ENCODE measurements at regions not wholly inside any gene's neighbourhood (a gene's known extent, or its start where the extent isn't known, plus 50 kb on each side); places are given as distances from the start of the nearest gene placed in this dataset.
A peak's percentile ranks its signal among the peaks of the same experiment; 100 is the strongest.

DNA sequence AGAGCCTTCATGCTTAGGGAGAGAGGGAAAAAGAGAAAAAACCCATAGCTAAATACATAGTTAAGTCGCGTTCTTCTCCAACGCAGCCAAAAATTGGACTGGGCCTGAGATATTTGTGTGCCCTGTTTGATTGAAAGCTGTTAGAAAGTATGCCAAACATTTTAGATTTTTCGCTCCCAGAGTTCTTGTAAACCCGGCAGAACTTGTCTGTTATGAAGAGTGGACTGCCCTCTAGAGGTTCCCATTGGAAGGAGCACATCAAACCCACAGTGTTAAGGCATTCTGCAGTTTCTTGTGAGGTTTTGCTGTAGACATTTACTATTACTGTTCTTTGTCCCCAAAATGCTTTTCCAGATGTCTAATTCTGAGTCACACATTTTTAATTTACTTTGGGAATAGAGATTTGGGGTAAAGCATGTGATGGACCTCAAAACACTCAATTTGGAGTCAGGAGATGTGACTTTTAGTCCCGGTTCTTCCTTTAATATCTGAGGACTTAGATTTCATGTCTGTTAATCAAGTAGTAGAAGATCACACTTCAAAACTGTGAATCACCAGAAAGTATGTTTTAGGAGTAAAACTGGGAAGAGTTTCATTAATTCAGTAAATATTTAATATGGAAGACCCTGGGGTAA, 96.6 kb downstream of the PCSK1 start:
- RAD21 ChIA-PET (ENCODE audit: unreplicated experiment), result interaction anchor here (0.6 to 10.9 kb wide), 41 partner anchors 9 to 694 kb away, joined by 3 to 182 read pairs (median 4); partner anchors contain the start of gene ELL2
- 35% methylated on average over 6 of the region's 6 CpGs for WGBS (ENCODE audit: insufficient coverage, insufficient replicate concordance, low lambda C conversion rate, missing lambda C conversion rate)
- TF ChIP-seq, protein P1, sequence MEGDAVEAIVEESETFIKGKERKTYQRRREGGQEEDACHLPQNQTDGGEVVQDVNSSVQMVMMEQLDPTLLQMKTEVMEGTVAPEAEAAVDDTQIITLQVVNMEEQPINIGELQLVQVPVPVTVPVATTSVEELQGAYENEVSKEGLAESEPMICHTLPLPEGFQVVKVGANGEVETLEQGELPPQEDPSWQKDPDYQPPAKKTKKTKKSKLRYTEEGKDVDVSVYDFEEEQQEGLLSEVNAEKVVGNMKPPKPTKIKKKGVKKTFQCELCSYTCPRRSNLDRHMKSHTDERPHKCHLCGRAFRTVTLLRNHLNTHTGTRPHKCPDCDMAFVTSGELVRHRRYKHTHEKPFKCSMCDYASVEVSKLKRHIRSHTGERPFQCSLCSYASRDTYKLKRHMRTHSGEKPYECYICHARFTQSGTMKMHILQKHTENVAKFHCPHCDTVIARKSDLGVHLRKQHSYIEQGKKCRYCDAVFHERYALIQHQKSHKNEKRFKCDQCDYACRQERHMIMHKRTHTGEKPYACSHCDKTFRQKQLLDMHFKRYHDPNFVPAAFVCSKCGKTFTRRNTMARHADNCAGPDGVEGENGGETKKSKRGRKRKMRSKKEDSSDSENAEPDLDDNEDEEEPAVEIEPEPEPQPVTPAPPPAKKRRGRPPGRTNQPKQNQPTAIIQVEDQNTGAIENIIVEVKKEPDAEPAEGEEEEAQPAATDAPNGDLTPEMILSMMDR (IDR thresholded peaks at IDR 0.05 in 2 of 3, conservative IDR thresholded peaks at IDR 0.05 in 1 of 3; ENCODE audit: control insufficient read depth in 2 of 3, extremely low read depth in 1 of 3, insufficient read depth in 1 of 3, low read depth in 3 of 3, low read length in 3 of 3), result peak; percentile 87 to 92 (median 88)
- no peak for TF ChIP-seq BHLHE40 (IDR thresholded peaks at IDR 0.05; ENCODE audit: borderline replicate concordance in 1 of 2, low read depth in 2 of 2, low read length in 1 of 2)
- TF ChIP-seq, protein P2, sequence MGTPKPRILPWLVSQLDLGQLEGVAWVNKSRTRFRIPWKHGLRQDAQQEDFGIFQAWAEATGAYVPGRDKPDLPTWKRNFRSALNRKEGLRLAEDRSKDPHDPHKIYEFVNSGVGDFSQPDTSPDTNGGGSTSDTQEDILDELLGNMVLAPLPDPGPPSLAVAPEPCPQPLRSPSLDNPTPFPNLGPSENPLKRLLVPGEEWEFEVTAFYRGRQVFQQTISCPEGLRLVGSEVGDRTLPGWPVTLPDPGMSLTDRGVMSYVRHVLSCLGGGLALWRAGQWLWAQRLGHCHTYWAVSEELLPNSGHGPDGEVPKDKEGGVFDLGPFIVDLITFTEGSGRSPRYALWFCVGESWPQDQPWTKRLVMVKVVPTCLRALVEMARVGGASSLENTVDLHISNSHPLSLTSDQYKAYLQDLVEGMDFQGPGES (IDR thresholded peaks at IDR 0.05), result no peak
- no peak for TF ChIP-seq MEF2A (IDR thresholded peaks at IDR 0.05; ENCODE audit: insufficient read depth, low read depth, low read length)
- TF ChIP-seq WRNIP1 (IDR thresholded peaks at IDR 0.05; ENCODE audit: borderline replicate concordance, low read depth, low read length), result peak; percentile 47; the same call in 1 of the 2 replicates
- TF ChIP-seq, protein P3, sequence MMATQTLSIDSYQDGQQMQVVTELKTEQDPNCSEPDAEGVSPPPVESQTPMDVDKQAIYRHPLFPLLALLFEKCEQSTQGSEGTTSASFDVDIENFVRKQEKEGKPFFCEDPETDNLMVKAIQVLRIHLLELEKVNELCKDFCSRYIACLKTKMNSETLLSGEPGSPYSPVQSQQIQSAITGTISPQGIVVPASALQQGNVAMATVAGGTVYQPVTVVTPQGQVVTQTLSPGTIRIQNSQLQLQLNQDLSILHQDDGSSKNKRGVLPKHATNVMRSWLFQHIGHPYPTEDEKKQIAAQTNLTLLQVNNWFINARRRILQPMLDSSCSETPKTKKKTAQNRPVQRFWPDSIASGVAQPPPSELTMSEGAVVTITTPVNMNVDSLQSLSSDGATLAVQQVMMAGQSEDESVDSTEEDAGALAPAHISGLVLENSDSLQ (IDR thresholded peaks at IDR 0.05), result peak; percentile 57
- TF ChIP-seq TCF12 (IDR thresholded peaks at IDR 0.05; ENCODE audit: low read depth, low read length), result no peak
- TF ChIP-seq, protein P4, sequence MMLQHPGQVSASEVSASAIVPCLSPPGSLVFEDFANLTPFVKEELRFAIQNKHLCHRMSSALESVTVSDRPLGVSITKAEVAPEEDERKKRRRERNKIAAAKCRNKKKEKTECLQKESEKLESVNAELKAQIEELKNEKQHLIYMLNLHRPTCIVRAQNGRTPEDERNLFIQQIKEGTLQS (IDR thresholded peaks at IDR 0.05; ENCODE audit: borderline replicate concordance, extremely low read depth, low read depth, low read length), result no peak
- TF ChIP-seq, protein P5, sequence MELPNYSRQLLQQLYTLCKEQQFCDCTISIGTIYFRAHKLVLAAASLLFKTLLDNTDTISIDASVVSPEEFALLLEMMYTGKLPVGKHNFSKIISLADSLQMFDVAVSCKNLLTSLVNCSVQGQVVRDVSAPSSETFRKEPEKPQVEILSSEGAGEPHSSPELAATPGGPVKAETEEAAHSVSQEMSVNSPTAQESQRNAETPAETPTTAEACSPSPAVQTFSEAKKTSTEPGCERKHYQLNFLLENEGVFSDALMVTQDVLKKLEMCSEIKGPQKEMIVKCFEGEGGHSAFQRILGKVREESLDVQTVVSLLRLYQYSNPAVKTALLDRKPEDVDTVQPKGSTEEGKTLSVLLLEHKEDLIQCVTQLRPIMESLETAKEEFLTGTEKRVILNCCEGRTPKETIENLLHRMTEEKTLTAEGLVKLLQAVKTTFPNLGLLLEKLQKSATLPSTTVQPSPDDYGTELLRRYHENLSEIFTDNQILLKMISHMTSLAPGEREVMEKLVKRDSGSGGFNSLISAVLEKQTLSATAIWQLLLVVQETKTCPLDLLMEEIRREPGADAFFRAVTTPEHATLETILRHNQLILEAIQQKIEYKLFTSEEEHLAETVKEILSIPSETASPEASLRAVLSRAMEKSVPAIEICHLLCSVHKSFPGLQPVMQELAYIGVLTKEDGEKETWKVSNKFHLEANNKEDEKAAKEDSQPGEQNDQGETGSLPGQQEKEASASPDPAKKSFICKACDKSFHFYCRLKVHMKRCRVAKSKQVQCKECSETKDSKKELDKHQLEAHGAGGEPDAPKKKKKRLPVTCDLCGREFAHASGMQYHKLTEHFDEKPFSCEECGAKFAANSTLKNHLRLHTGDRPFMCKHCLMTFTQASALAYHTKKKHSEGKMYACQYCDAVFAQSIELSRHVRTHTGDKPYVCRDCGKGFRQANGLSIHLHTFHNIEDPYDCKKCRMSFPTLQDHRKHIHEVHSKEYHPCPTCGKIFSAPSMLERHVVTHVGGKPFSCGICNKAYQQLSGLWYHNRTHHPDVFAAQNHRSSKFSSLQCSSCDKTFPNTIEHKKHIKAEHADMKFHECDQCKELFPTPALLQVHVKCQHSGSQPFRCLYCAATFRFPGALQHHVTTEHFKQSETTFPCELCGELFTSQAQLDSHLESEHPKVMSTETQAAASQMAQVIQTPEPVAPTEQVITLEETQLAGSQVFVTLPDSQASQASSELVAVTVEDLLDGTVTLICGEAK (IDR thresholded peaks at IDR 0.05; ENCODE audit: borderline replicate concordance), result no peak
- TF ChIP-seq SMC3 (IDR thresholded peaks at IDR 0.05; ENCODE audit: borderline replicate concordance, low read length), result peak; percentile 85
- TF ChIP-seq NR2C2 (IDR thresholded peaks at IDR 0.05; ENCODE audit: borderline replicate concordance, control insufficient read depth, insufficient read length, low read depth), result no peak
- TF ChIP-seq CEBPB (IDR thresholded peaks at IDR 0.05; ENCODE audit: borderline replicate concordance in 1 of 2, low read depth in 2 of 2, low read length in 2 of 2), result 0 out of 4 replicates have a peak, but pooled peaks of 1 of the 2 experiments have one; percentile 10

More for the DNA sequence above, 96.6 kb downstream of the PCSK1 start:
- H3K4me3 ChIP-seq, result no peak overlapping the region
- H2AFZ ChIP-seq (ENCODE audit: control insufficient read depth, low read depth, low read length), result peak overlapping the region; percentile 68
- peak; percentile 92 for ATAC-seq
- H4K20me1 ChIP-seq (ENCODE audit: control insufficient read depth, insufficient read depth), result no peaks in the 10 kb centered on the region
- no TSS peak for BruUV-seq (replicated peaks)
- H3K27me3 ChIP-seq (replicated peaks in 1 of 2; ENCODE audit: control insufficient read depth in 2 of 2, insufficient read depth in 2 of 2, low read length in 1 of 2), result no peaks in the 10 kb centered on the region; a peak in 1 of 4 replicates
- in situ Hi-C loops (cut with MboI) (loop anchor here (5.0 kb wide), 2 partner anchors 374 to 479 kb away; partner anchors contain the start of gene ELL2), intact Hi-C loops (cut with micrococcal nuclease; ENCODE audit: unreplicated experiment) (loop anchor here (1.0 to 10.0 kb wide), 5 partner anchors 376 to 692 kb away; partner anchors contain the start of gene RFESD)
- POLR2A ChIA-PET, result interaction anchor here (1.0 to 1.1 kb wide), 2 partner anchors 413 to 446 kb away, joined by 3 read pairs; no protein-coding TSS in a partner anchor
- H3K4me1 ChIP-seq (ENCODE audit: control insufficient read depth, insufficient read depth, low read length), result peaks cover 27% of the 10 kb centered on the region
- CTCF ChIA-PET, result interaction anchor here (0.6 to 14.8 kb wide), 66 partner anchors 8 to 694 kb away, joined by 3 to 360 read pairs (median 4); partner anchors contain the start of genes ELL2 and RFESD
- peak overlapping the region; percentile 36 for H3K4me2 ChIP-seq (ENCODE audit: control insufficient read depth, insufficient read depth)
- no peaks in the 10 kb centered on the region for H3K9me3 ChIP-seq (replicated peaks; ENCODE audit: control insufficient read depth, insufficient read depth, low read length)
- no peak for DNase-seq (ENCODE audit: low read depth, low spot score)
- peak; percentile 93 for FAIRE-seq
- SMC1A ChIA-PET (ENCODE audit: uncharacterized antibody, unreplicated experiment), result interaction anchor here (0.6 to 11.7 kb wide), 63 partner anchors 9 to 691 kb away, joined by 3 to 289 read pairs (median 5); partner anchors contain the start of gene ELL2
- no peaks in the 10 kb centered on the region for H3K79me2 ChIP-seq (ENCODE audit: control insufficient read depth, insufficient read depth, low read length)
- no peak overlapping the region for H3K9ac ChIP-seq (ENCODE audit: control insufficient read depth, insufficient read depth, low read length)
- H3K27ac ChIP-seq (ENCODE audit: control insufficient read depth, insufficient read depth), result no peak overlapping the region
- H3K36me3 ChIP-seq (ENCODE audit: control insufficient read depth in 2 of 2, insufficient read depth in 2 of 2, low read length in 1 of 2), result no peaks in the 10 kb centered on the region
